Mammary epithelial cell (primary cell): ENCODE measurements at regions not wholly inside any gene's neighbourhood (a gene's known extent, or its start where the extent isn't known, plus 50 kb on each side); places are given as distances from the start of the nearest gene placed in this dataset.

Source experiments
- EZH2 ChIP-seq: IDR thresholded peaks from 2 replicates; pipeline ENCODE4 v1.6.1; 2012; ENCODE audit warnings: low read length, inconsistent platforms, borderline replicate concordance
- TF ChIP-seq, protein P1 (sequence below), 2 donors: IDR thresholded peaks in 1 of 2; conservative IDR thresholded peaks in 1 of 2; 2 replicates each; pipeline ENCODE4 v1.5.1; 2011 to 2012; ENCODE audit warnings: inconsistent platforms in 2 of 2, low read length in 2 of 2, mild to moderate bottlenecking in 2 of 2, control low read depth in 1 of 2, low read depth in 1 of 2; ENCODE audit not compliant: insufficient read depth in 1 of 2; ENCODE audit errors: extremely low read depth in 1 of 2

GRCh38 chr11:70542406-70542805 is 144.1 kb downstream of the CTTN start:
- TF ChIP-seq, protein P1, sequence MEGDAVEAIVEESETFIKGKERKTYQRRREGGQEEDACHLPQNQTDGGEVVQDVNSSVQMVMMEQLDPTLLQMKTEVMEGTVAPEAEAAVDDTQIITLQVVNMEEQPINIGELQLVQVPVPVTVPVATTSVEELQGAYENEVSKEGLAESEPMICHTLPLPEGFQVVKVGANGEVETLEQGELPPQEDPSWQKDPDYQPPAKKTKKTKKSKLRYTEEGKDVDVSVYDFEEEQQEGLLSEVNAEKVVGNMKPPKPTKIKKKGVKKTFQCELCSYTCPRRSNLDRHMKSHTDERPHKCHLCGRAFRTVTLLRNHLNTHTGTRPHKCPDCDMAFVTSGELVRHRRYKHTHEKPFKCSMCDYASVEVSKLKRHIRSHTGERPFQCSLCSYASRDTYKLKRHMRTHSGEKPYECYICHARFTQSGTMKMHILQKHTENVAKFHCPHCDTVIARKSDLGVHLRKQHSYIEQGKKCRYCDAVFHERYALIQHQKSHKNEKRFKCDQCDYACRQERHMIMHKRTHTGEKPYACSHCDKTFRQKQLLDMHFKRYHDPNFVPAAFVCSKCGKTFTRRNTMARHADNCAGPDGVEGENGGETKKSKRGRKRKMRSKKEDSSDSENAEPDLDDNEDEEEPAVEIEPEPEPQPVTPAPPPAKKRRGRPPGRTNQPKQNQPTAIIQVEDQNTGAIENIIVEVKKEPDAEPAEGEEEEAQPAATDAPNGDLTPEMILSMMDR (conservative IDR thresholded peaks at IDR 0.05 in 1 of 2, IDR thresholded peaks at IDR 0.05 in 1 of 2; ENCODE audit: extremely low read depth in 1 of 2, insufficient read depth in 1 of 2, low read depth in 1 of 2, low read length in 2 of 2): no peak
- no peak for TF ChIP-seq EZH2
